GM19043 (cell line): ENCODE measurements at regions not wholly inside any gene's neighbourhood (a gene's known extent, or its start where the extent isn't known, plus 50 kb on each side); places are given as distances from the start of the nearest gene placed in this dataset.

Experiments used
- ATAC-seq: cut with Tn5 transposase; IDR thresholded peaks from one replicate; pipeline ENCODE4 v1.9.1; 2021; ENCODE audit warnings: low read depth; ENCODE audit not compliant: unreplicated experiment

DNA sequence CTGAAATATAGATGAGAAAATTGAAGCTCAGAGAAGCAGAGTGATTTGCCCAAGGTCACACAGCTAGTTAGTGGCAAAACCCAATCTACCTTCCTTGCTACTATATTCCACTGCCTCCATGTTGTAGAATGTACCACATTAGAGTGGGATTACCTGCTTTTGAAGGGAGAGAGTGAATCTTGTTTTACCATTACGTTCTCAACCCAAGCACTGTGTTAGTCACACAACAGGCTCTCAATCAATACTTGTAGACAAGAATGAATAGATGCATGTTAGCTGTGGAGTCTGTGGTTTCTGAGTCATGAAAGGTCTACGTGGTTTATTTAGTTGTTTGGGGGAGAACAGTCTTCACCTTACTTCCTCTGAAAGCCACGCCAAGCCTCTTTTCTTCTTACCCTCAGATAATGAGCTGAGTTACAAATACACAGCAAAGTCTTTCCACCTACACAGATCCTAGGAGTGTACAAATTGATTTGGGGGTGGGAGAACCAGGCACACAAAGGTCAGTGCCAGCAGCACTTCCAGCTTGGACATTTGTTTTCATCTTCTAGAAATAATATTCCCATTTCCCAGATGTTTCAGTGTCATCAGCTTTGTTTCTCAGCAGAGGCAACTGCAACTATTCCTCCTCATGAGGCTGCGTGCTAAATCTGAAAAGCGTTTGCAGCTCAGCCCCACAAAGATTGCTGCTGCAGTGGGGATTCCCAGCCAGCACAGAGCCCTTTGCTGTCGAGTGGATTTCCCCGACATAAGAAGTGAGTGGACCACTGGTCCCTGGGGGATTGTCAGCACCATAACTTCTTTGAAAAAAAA, 71.5 kb upstream of the ADO start:
- ATAC-seq: peak; percentile 77

DNA sequence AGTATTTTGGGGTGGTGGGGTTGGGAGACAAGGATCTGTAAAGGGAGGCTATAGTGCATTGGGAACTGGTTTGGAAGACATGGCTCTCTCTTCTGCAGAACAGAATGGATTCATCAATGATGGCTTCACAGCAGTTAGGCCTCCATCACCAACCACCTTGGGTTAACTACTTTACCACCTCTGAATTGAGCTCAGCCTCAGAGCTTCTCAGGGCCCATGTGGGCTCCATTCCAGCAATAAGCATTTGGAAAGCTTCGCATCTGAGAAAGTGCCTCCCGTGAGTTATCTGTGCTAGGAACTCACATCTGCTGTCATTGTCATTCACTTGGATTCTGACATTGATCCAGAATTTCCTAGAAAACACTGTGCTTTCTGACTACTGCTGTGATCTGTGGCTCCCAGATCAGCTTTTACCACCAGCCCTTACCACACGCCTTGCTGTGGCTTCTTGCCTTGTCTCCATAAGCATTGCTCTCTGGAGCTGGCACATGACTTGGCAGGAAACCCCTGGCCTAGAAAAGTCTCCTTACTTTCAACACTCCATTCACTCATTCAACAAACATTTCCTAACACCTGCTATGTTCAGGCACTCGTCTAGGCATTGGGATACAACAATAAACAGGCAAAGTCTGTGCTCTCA, 70.7 kb upstream of the ADO start:
- ATAC-seq: no peak

- ATAC-seq: no peak
Measured at GRCh38 chr10:62734781-62735463, 69.6 kb upstream of the ADO start.

DNA sequence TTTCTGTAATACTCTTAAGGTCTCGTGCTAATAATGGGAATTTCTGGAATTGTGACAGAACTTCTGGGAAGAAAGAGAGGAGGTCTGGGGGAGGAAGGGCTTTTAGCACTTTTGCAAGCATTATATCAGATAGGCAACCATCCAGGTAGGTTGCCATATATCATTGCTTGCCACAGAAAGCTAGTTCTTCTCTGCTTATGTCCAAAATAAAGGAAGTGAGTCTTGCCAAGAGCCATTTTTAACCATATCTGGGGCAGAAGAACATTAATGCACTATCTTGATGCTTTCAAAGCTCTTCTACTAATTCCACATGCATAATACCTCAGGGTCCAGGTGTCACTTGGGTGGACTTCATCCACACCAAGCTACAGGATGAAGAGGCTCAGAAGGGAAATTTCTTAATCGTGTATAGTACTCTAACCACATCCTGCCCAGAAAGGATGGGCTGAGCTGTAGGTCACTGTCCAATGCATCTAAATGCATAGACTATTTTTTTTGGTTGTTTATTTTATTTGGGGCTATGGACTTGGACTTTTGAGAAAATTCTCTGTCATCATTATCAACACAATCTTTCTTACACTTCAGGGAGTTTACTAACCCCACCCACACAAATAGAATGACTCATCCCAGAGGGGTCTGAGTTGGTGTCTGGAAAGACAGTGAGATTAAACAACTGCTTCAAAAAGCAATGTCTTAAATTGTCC, 68.9 kb upstream of the ADO start:
- ATAC-seq: peak; percentile 56

- no peak for ATAC-seq
Measured at GRCh38 chr10:62736168-62736546, 68.4 kb upstream of the ADO start.

DNA sequence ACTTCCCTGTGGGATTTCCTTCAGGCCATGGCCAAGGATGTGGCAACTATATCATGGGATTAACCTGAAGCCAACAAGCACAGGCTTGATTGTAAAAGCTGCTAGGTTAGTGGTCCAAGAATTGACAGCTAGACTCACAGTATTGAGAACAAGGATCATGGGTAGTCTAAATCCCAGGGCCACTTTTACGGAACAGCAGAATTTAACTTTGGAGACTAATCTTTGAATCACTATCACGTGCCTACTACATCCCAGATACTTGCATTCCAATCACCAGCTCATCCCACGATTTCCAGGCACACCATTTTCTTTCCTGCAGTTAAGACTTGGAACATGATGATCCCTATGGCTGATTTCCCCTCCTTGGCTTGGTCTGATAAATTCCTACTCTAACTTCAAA, 65.6 kb upstream of the ADO start:
- ATAC-seq: no peak

DNA sequence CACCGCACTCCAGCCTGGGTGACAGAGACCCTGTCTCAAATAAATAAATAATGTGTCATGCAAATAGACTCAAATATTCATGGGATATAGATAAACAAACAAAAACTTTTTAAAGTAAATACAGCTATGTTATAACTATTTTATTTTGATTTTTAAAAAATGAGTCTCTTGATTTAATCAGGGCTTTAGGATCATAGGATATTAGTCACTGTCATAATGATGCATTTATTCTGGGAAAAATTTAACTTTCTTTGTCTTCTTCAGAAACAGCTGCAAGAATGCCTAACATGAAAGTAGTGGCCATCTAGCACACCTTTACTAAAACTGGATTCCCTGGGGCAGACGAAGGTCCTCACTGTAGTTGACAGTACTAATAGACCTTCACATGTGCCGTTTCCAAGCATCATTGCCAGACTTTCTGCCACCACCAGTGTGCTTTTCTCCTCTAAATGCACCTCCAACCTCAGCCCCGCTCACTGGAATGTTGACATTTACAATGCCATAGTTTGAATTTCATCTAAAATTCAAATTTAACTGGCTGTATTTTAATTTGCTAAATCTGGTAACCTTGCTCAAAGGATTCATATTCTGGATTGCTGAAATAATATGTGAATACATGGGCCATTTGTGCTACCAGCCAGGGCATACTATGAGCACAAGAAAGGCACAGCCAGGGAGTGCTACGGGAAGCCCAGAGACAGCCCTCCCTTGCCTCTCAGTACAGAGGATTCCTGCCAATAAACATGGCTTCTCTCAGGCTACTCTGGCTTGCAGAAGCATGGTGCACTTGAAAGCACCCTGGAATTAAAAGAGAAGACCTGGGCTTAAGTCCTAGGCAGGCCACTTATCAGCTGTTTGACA, 63.4 kb upstream of the ADO start:
- no peak for ATAC-seq

- ATAC-seq: no peak
Measured at GRCh38 chr10:62741996-62742395, 62.5 kb upstream of the ADO start.

DNA sequence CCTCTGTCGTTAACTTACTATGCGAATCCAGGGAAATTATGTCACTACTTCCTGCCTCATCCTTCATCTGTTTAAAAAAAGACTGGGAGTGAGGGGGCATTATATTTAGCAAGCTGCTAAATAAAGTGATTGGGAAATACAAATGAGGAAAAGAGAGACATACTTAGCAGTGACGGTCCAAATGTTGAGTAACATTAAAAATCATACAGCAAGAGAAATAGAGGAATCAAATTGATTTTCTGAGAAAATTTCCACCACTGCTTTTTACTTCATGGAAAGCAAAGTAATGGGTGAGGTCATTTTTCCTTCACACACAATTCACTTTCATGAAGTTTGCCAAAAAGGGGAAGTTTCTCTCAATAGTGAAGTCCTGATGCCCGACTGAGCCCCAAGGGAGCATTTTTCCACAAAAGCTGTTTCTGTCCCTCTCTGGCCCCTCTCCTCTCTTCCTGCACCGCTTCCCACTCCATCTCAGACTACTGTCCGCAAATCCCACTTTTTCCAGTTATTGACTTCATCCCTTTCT, 61.9 kb upstream of the ADO start:
- no peak for ATAC-seq

GRCh38 chr10:62744136-62744535, 60.4 kb upstream of the ADO start:
- no peak for ATAC-seq

DNA sequence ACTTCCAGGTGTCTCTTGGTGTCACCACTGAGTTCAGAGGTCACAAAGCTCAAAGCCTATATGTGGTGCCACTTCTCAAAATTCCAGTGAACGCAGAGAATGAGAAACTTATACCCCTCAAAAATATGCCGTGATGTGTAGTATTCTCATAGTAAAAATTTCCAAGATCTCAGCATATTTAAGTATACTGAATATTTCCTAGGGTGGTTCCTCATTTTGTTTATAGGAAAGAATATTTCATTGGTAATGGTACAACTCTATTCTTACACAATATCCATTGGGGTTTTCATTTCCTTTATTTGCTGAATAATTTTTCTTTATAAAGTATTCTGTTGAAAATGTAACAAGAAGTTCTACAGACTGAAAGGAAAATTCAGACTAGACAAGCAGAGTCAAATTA, 58.9 kb upstream of the ADO start:
- ATAC-seq: no peak

- ATAC-seq: no peak
Measured at GRCh38 chr10:62746951-62747729, 57.4 kb upstream of the ADO start.

DNA sequence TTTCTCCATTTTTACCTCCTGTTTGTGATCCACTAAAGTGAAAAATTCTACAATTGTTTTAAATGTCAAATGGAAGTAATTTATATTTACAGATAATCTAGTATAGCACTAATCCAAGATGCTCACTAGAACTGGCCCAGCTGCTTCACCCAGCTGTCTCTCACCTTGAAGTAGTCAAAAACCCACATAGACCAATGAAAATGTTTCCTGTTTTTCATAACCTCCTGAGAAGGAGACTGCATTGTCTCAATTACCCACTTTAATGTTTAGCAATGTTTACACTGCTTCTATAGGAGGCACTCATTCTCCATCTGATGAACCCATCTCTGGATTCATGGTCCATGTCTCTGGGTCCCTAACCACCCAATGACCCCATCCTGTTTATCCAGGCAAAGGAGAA, 56.1 kb upstream of the ADO start:
- ATAC-seq: no peak

GRCh38 chr10:62749093-62749683, 55.3 kb upstream of the ADO start:
- no peak for ATAC-seq
